Breast epithelium (tissue), 4 donors: ENCODE measurements at regions not wholly inside any gene's neighbourhood (a gene's known extent, or its start where the extent isn't known, plus 50 kb on each side); places are given as distances from the start of the nearest gene placed in this dataset.

Experiments used
- DNase-seq, 2 donors: peaks; one replicate each; pipeline ENCODE4 v3.0.0-alpha.2; 2019; ENCODE audit warnings: low spot score in 2 of 2
- H3K27ac ChIP-seq, 2 donors: fragments of 200-600 bp; sonication (generic) in 1 of 2; one replicate each; pipeline ENCODE4 v1.5.1; 2016 to 2019; ENCODE audit warnings: mild to moderate bottlenecking in 1 of 2
- H3K27me3 ChIP-seq, 2 donors: fragments of 200-600 bp; sonication (generic) in 1 of 2; one replicate each; pipeline versions ENCODE4 v1.5.1 to v1.6.0; 2017 to 2019; ENCODE audit warnings: control low read depth in 1 of 2, mild to moderate bottlenecking in 1 of 2
- H3K36me3 ChIP-seq: fragments of 200-600 bp; one replicate; pipeline ENCODE4 v1.5.1; 2019
- H3K4me1 ChIP-seq, 2 donors: fragments of 200-600 bp; sonication (generic); one replicate each; pipeline ENCODE4 v1.5.1; 2016 to 2019; ENCODE audit warnings: control low read depth in 1 of 2
- H3K4me3 ChIP-seq, 3 donors: fragments of 200-600 bp; sonication (generic); 1 replicate in 2 of 3; 2 replicates in 1 of 3; pipeline ENCODE4 v1.5.1; 2016 to 2019; ENCODE audit warnings: mild to moderate bottlenecking in 3 of 3, moderate library complexity in 2 of 3
- H3K9me3 ChIP-seq, 2 donors: fragments of 200-600 bp; sonication (generic) in 1 of 2; one replicate each; pipeline ENCODE4 v1.5.1; 2016 to 2019; ENCODE audit warnings: control low read depth in 1 of 2
- CTCF ChIP-seq, 3 donors: fragments of 450-650 bp; IDR thresholded peaks; one replicate each; pipeline ENCODE4 v1.5.1; 2016 to 2017; ENCODE audit warnings: antibody characterized with exemption in 3 of 3, mild to moderate bottlenecking in 3 of 3, moderate library complexity in 3 of 3
- POLR2A ChIP-seq: fragments of 450-650 bp; IDR thresholded peaks from one replicate; pipeline ENCODE4 v1.6.1; 2016; ENCODE audit warnings: antibody characterized with exemption, mild to moderate bottlenecking, moderate library complexity
- POLR2AphosphoS5 ChIP-seq, 3 donors: sonication (generic); formaldehyde crosslinking; IDR thresholded peaks; one replicate each; pipeline ENCODE4 v1.6.1; 2017; ENCODE audit warnings: antibody characterized with exemption in 3 of 3
- intact Hi-C: fragments of 100-400 bp; cut with DNase I; formaldehyde crosslinking; loops from one replicate; pipeline ENCODE4 v1.15.1; 2023; ENCODE audit warnings: low total_unique reads

GRCh38 chrX:42628471-42628870, 149.5 kb downstream of the PPP1R2C start:
- Histone ChIP-seq H3K27me3 (peaks cover 0 to 26% of the 10 kb centered on the region in 2 donors), H3K4me3 (no peak overlapping the region), H3K27ac (no peak overlapping the region), H3K4me1 (no peaks in the 10 kb centered on the region), H3K9me3 (no peaks in the 10 kb centered on the region), H3K36me3 (no peaks in the 10 kb centered on the region)
- DNase-seq = no peak
- intact Hi-C loops = no loop called here
- TF ChIP-seq CTCF (IDR thresholded peaks at IDR 0.05) (no peak), POLR2AphosphoS5 (IDR thresholded peaks at IDR 0.05) (no peak), POLR2A (no peak)

- intact Hi-C loops = no loop called here
- no peak for DNase-seq
- no peaks in the 10 kb centered on the region for H3K9me3 ChIP-seq
- H3K27me3 ChIP-seq = peaks cover 0 to 20% of the 10 kb centered on the region in 2 donors
- H3K4me1 ChIP-seq = no peaks in the 10 kb centered on the region
- H3K27ac ChIP-seq = no peak overlapping the region
- H3K36me3 ChIP-seq = no peaks in the 10 kb centered on the region
- no peak for TF ChIP-seq CTCF (IDR thresholded peaks at IDR 0.05)
- no peak for TF ChIP-seq POLR2AphosphoS5 (IDR thresholded peaks at IDR 0.05)
- no peak for TF ChIP-seq POLR2A
- H3K4me3 ChIP-seq = no peak overlapping the region
Measured at GRCh38 chrX:42627891-42628290, 150.1 kb downstream of the PPP1R2C start.

- no peaks in the 10 kb centered on the region for H3K9me3 ChIP-seq
- no peaks in the 10 kb centered on the region for H3K36me3 ChIP-seq
- intact Hi-C loops = no loop called here
- DNase-seq = no peak
- H3K27me3 ChIP-seq = peaks cover 0 to 13% of the 10 kb centered on the region in 2 donors
- TF ChIP-seq POLR2A = no peak
- TF ChIP-seq POLR2AphosphoS5 (IDR thresholded peaks at IDR 0.05) = no peak
- no peak for TF ChIP-seq CTCF (IDR thresholded peaks at IDR 0.05)
- no peaks in the 10 kb centered on the region for H3K4me1 ChIP-seq
- H3K27ac ChIP-seq = no peak overlapping the region
- no peak overlapping the region for H3K4me3 ChIP-seq
Measured at GRCh38 chrX:42624524-42624923, 153.4 kb downstream of the PPP1R2C start.

GRCh38 chrX:42619068-42619467, 158.9 kb downstream of the PPP1R2C start:
- H3K36me3 ChIP-seq = no peaks in the 10 kb centered on the region
- no peak for DNase-seq
- no peaks in the 10 kb centered on the region for H3K4me1 ChIP-seq
- H3K27me3 ChIP-seq = peaks cover 0 to 16% of the 10 kb centered on the region in 2 donors
- no peaks in the 10 kb centered on the region for H3K9me3 ChIP-seq
- intact Hi-C loops = no loop called here
- no peak overlapping the region for H3K4me3 ChIP-seq
- H3K27ac ChIP-seq = no peak overlapping the region
- TF ChIP-seq POLR2AphosphoS5 (IDR thresholded peaks at IDR 0.05) = no peak
- no peak for TF ChIP-seq POLR2A
- no peak for TF ChIP-seq CTCF (IDR thresholded peaks at IDR 0.05)

GRCh38 chrX:42616981-42617380, 161.0 kb downstream of the PPP1R2C start:
- Histone ChIP-seq H3K36me3 (no peaks in the 10 kb centered on the region), H3K4me3 (no peak overlapping the region), H3K9me3 (no peaks in the 10 kb centered on the region), H3K4me1 (no peaks in the 10 kb centered on the region), H3K27me3 (peaks cover 0 to 16% of the 10 kb centered on the region in 2 donors), H3K27ac (no peak overlapping the region)
- DNase-seq = no peak
- TF ChIP-seq CTCF (IDR thresholded peaks at IDR 0.05) = no peak
- intact Hi-C loops = no loop called here
